HFF-Myc (cell line): ENCODE measurements at regions not wholly inside any gene's neighbourhood (a gene's known extent, or its start where the extent isn't known, plus 50 kb on each side); places are given as distances from the start of the nearest gene placed in this dataset.

Source experiments
- DNase-seq: peaks from one replicate; pipeline ENCODE4 v3.0.0-alpha.2; 2011; ENCODE audit warnings: low read depth; ENCODE audit errors: extremely low read depth
- H3K4me3 ChIP-seq: replicated peaks from 2 replicates; pipeline ENCODE4 v1.5.1; 2011; ENCODE audit warnings: low read depth, mild to moderate bottlenecking, control low read depth, low read length
- TF ChIP-seq, protein P1 (sequence below): IDR thresholded peaks from 2 replicates; pipeline ENCODE4 v1.5.1; 2012; ENCODE audit warnings: mild to moderate bottlenecking, low read depth, low read length, control low read depth; ENCODE audit errors: missing control alignments

GRCh38 chr1:182149411-182149965 lies 88.0 kb upstream of the ZNF648 start:
- TF ChIP-seq, protein P1, sequence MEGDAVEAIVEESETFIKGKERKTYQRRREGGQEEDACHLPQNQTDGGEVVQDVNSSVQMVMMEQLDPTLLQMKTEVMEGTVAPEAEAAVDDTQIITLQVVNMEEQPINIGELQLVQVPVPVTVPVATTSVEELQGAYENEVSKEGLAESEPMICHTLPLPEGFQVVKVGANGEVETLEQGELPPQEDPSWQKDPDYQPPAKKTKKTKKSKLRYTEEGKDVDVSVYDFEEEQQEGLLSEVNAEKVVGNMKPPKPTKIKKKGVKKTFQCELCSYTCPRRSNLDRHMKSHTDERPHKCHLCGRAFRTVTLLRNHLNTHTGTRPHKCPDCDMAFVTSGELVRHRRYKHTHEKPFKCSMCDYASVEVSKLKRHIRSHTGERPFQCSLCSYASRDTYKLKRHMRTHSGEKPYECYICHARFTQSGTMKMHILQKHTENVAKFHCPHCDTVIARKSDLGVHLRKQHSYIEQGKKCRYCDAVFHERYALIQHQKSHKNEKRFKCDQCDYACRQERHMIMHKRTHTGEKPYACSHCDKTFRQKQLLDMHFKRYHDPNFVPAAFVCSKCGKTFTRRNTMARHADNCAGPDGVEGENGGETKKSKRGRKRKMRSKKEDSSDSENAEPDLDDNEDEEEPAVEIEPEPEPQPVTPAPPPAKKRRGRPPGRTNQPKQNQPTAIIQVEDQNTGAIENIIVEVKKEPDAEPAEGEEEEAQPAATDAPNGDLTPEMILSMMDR = no peak
- DNase-seq = peak; percentile 30
- H3K4me3 ChIP-seq = no peak overlapping the region

DNA sequence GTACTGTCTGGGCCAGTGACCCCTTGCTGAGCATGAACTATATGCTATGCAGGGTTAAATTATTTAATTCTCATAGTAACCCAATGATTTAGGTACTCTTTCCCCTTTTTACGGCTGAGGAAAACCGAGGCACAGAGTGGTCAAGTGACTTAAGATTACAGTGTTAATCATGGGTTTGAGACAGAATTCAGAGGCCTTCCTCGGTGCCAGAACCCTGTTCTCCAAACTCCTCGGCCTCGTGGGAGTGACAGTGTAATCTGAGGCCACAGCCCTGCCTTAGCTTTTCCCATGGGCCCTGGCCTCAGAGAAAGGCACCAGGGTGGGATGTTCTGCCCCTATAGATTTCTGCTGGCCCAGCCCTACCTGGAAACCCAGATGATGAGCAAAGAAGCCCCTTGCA lies 86.4 kb upstream of the ZNF648 start:
- TF ChIP-seq, protein P1 = no peak
- DNase-seq = no peak
- no peak overlapping the region for H3K4me3 ChIP-seq

DNA sequence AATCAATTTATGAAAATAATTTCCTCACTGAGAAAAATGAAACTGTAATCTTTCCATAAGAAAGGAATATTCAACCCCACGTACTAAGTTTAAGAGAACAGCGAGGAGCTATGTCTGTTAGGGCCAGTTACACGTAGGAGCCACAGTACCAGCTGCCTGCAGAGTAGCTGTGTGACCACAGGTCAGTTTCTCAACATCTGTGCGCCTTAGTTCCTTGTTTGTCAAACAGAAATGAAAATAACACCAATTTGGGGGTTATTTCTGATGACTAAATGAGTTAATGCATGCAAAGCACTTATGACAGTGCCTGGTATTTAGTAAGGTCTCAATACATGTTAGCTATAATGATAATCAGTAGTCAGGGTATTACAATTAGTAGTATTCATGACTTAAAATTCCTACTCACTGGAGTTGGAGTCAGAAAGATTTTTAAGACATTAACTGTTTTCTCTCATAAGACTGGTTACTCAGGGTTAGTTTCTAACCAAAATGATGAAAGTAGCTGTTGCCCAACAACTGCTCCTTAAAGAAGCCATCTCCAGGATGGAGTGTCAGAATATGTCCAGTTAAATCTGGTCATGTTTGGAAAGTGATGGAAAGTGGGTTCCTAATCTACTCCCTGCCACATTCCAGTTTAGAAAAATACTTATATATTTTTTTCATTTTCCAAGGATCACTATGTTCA lies 85.8 kb upstream of the ZNF648 start:
- H3K4me3 ChIP-seq = no peak overlapping the region
- TF ChIP-seq, protein P1 = no peak
- no peak for DNase-seq

DNA sequence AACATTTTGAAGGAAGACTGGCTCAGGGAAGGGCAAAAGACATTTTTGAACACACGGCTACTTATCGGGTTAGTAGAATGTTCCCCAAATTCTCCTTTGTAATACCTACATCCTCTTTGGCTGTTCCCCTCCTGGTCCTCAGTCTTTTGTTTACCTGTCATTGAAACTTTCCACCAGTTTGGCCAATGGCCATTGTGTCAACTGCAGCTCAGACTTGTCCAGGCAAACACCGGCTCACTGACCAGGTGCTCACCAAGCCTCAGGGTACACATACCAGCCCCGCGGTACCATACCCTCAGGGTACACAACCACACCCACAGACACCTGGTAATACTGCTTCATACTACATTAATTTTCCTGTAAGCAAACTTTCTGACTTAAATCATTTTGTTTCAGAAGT lies 84.8 kb upstream of the ZNF648 start:
- TF ChIP-seq, protein P1 = no peak
- H3K4me3 ChIP-seq = no peak overlapping the region
- DNase-seq = no peak

DNA sequence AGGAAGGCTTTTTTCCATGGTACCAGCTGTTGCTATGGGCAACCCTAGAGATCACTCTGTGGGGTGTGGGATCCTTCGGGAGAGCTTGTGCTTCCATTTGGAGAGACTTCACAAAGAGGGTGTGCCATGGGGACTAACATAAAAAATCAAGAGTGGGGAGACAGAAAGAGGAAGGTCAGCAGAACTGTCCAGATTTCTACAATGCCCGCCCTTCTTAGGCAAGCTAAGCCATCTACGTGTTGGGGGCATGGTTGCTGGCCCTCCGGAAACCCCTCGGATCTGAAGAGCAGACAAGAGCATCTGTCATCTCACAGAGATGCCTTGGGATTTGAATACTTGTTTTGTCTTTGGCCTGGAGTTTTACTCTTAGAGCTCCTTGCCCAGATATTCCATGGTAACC lies 83.9 kb upstream of the ZNF648 start:
- no peak for DNase-seq
- no peak overlapping the region for H3K4me3 ChIP-seq
- TF ChIP-seq, protein P1 = no peak

GRCh38 chr1:182144646-182145030 lies 83.1 kb upstream of the ZNF648 start:
- TF ChIP-seq, protein P1 = no peak
- DNase-seq = no peak
- H3K4me3 ChIP-seq = no peak overlapping the region
